Left lung (tissue), 4 donors: ENCODE measurements at regions not wholly inside any gene's neighbourhood (a gene's known extent, or its start where the extent isn't known, plus 50 kb on each side); places are given as distances from the start of the nearest gene placed in this dataset.

ENCODE experiments used
- ATAC-seq: fragments of 200-7000 bp; cut with Tn5 transposase; one replicate; pipeline ENCODE4 v1.9.1; 2020; ENCODE audit warnings: moderate library complexity
- DNase-seq, 4 donors: peaks; one replicate each; pipeline ENCODE4 v3.0.0-alpha.2; 2013 to 2020
- H3K27ac ChIP-seq, 2 donors: fragments of 200-600 bp; sonication (generic) in 1 of 2; one replicate each; pipeline versions ENCODE4 v1.5.0 to v1.8.0; 2020 to 2021
- H3K27me3 ChIP-seq, 2 donors: fragments of 200-600 bp; sonication (generic) in 1 of 2; one replicate each; pipeline versions ENCODE4 v1.5.0 to v1.8.0; 2020 to 2021
- H3K36me3 ChIP-seq, 2 donors: fragments of 200-600 bp; sonication (generic) in 1 of 2; one replicate each; pipeline versions ENCODE4 v1.5.0 to v1.8.0; 2020 to 2021
- H3K4me1 ChIP-seq, 2 donors: fragments of 200-600 bp; one replicate each; pipeline ENCODE4 v1.8.0; 2021
- H3K4me3 ChIP-seq, 2 donors: fragments of 200-600 bp; sonication (generic) in 1 of 2; one replicate each; pipeline versions ENCODE4 v1.5.0 to v1.8.0; 2020 to 2021; ENCODE audit warnings: mild to moderate bottlenecking in 1 of 2
- H3K9me3 ChIP-seq, 2 donors: fragments of 200-600 bp; sonication (generic) in 1 of 2; one replicate each; pipeline versions ENCODE4 v1.5.0 to v1.8.0; 2020 to 2021
- CTCF ChIP-seq, 2 donors: fragments of 200-600 bp; sonication (generic) in 1 of 2; IDR thresholded peaks; one replicate each; pipeline versions ENCODE4 v1.5.0 to v1.8.0; 2021; ENCODE audit warnings: antibody characterized with exemption in 2 of 2
- intact Hi-C, 2 donors: fragments of 100-400 bp; cut with DNase I; formaldehyde crosslinking; loops; one replicate each; pipeline versions ENCODE4 v1.11.2 to v1.14.2; 2022
- donor health status: DM: no; HTN: yes; CAD: no.
- donor health status: DM: no; HTN: no; CAD: no.

GRCh38 chr6:139509167-139509566 is 134.7 kb upstream of the CITED2 start:
- no peak for TF ChIP-seq CTCF (IDR thresholded peaks at IDR 0.05)
- DNase-seq (no peak), ATAC-seq (no peak)
- Histone ChIP-seq H3K36me3 (no peaks in the 10 kb centered on the region), H3K4me3 (no peak overlapping the region), H3K27me3 (no peaks in the 10 kb centered on the region), H3K4me1 (no peaks in the 10 kb centered on the region), H3K9me3 (no peaks in the 10 kb centered on the region), H3K27ac (no peak overlapping the region)
- intact Hi-C loops = no loop called here

GRCh38 chr6:139508576-139508975 is 134.1 kb upstream of the CITED2 start:
- no peaks in the 10 kb centered on the region for H3K9me3 ChIP-seq
- H3K4me3 ChIP-seq = no peak overlapping the region
- DNase-seq = no peak
- intact Hi-C loops = no loop called here
- H3K4me1 ChIP-seq = no peaks in the 10 kb centered on the region
- TF ChIP-seq CTCF (IDR thresholded peaks at IDR 0.05) = no peak
- H3K27ac ChIP-seq = no peak overlapping the region
- no peak for ATAC-seq
- no peaks in the 10 kb centered on the region for H3K36me3 ChIP-seq
- no peaks in the 10 kb centered on the region for H3K27me3 ChIP-seq

GRCh38 chr6:139508023-139508422 is 133.6 kb upstream of the CITED2 start:
- DNase-seq (no peak), ATAC-seq (no peak)
- Histone ChIP-seq H3K27ac (no peak overlapping the region), H3K27me3 (no peaks in the 10 kb centered on the region), H3K36me3 (no peaks in the 10 kb centered on the region), H3K9me3 (no peaks in the 10 kb centered on the region), H3K4me1 (no peaks in the 10 kb centered on the region), H3K4me3 (no peak overlapping the region)
- TF ChIP-seq CTCF (IDR thresholded peaks at IDR 0.05) = no peak
- intact Hi-C loops = no loop called here

- H3K27ac ChIP-seq = no peak overlapping the region
- H3K4me1 ChIP-seq = no peaks in the 10 kb centered on the region
- H3K27me3 ChIP-seq = no peaks in the 10 kb centered on the region
- ATAC-seq = no peak
- H3K36me3 ChIP-seq = no peaks in the 10 kb centered on the region
- DNase-seq = no peak
- TF ChIP-seq CTCF (IDR thresholded peaks at IDR 0.05) = no peak
- no peaks in the 10 kb centered on the region for H3K9me3 ChIP-seq
- intact Hi-C loops = no loop called here
- no peak overlapping the region for H3K4me3 ChIP-seq
Measured at GRCh38 chr6:139500977-139501376, 126.5 kb upstream of the CITED2 start.

- no peaks in the 10 kb centered on the region for H3K4me1 ChIP-seq
- H3K9me3 ChIP-seq = no peaks in the 10 kb centered on the region
- H3K27ac ChIP-seq = no peak overlapping the region
- intact Hi-C loops = no loop called here
- no peaks in the 10 kb centered on the region for H3K36me3 ChIP-seq
- no peaks in the 10 kb centered on the region for H3K27me3 ChIP-seq
- no peak overlapping the region for H3K4me3 ChIP-seq
- ATAC-seq (no peak), DNase-seq (no peak)
- TF ChIP-seq CTCF (IDR thresholded peaks at IDR 0.05) = no peak
Measured at GRCh38 chr6:139498715-139499114, 124.3 kb upstream of the CITED2 start.
